OCI-LY7 (cell line): ENCODE measurements at regions not wholly inside any gene's neighbourhood (a gene's known extent, or its start where the extent isn't known, plus 50 kb on each side); places are given as distances from the start of the nearest gene placed in this dataset.

ENCODE experiments used
- BruUV-seq: library from RNA; stranded (reverse); fragments of 400-500 nt; replicated peaks from 2 replicates; lab custom pipeline; 2021; lab: Mats Ljungman, UMichigan
- CTCF ChIA-PET: fragments of 300-600 bp; sonication (Branson Sonifier 250); formaldehyde crosslinking; loops from one replicate; lab custom pipeline; 2022; ENCODE audit warnings: antibody characterized with exemption; ENCODE audit not compliant: unreplicated experiment; lab: Charles Lee
- POLR2A ChIA-PET: fragments of 300-600 bp; sonication (Branson Sonifier 250); formaldehyde crosslinking; loops from one replicate; lab custom pipeline; 2022; ENCODE audit warnings: antibody characterized with exemption; lab: Charles Lee
- DNase-seq: peaks from one replicate; pipeline ENCODE4 v3.0.0-alpha.2; 2015; ENCODE audit warnings: low spot score
- H2AFZ ChIP-seq: fragments of 200-600 bp; sonication (generic), shearing (Covaris generic); 2 replicates; pipeline ENCODE4 v1.6.1; 2014; ENCODE audit warnings: mild to moderate bottlenecking, antibody characterized with exemption, low read length, moderate library complexity
- H3K27ac ChIP-seq: fragments of 200-600 bp; sonication (generic); 2 replicates; pipeline ENCODE4 v1.5.1; 2014; ENCODE audit warnings: mixed run types, low read depth, mild to moderate bottlenecking, moderate library complexity, low read length, inconsistent platforms; ENCODE audit not compliant: poor library complexity, severe bottlenecking
- H3K36me3 ChIP-seq: fragments of 200-600 bp; sonication (generic); 2 replicates; pipeline ENCODE4 v1.6.1; 2014; ENCODE audit warnings: mild to moderate bottlenecking, antibody characterized with exemption, low read length, moderate library complexity, mixed read lengths; ENCODE audit not compliant: insufficient read depth
- H3K4me1 ChIP-seq: fragments of 200-600 bp; sonication (generic); 2 replicates; pipeline ENCODE4 v1.5.1; 2014; ENCODE audit warnings: mild to moderate bottlenecking, low read length; ENCODE audit not compliant: insufficient read depth, poor library complexity, severe bottlenecking
- H3K4me2 ChIP-seq: fragments of 200-600 bp; sonication (generic); 2 replicates; pipeline ENCODE4 v1.6.1; 2014; ENCODE audit warnings: mild to moderate bottlenecking, low read length
- H3K4me3 ChIP-seq: fragments of 200-600 bp; sonication (generic); 2 replicates; pipeline ENCODE4 v1.5.1; 2014; ENCODE audit warnings: mild to moderate bottlenecking, low read depth, low read length; ENCODE audit not compliant: poor library complexity, severe bottlenecking
- H3K79me2 ChIP-seq: fragments of 200-600 bp; sonication (generic); 2 replicates; pipeline ENCODE4 v1.6.1; 2016; ENCODE audit warnings: low read depth, mild to moderate bottlenecking, low read length, moderate library complexity, mixed read lengths; ENCODE audit not compliant: insufficient read depth
- H3K9me2 ChIP-seq: fragments of 200-600 bp; sonication (generic); 2 replicates; pipeline ENCODE4 v1.6.1; 2016; ENCODE audit warnings: mild to moderate bottlenecking, low read length, mixed read lengths; ENCODE audit not compliant: insufficient read depth
- H3K9me3 ChIP-seq: fragments of 200-600 bp; sonication (generic); 2 replicates; pipeline ENCODE4 v1.6.1; 2014; ENCODE audit warnings: mild to moderate bottlenecking, mixed run types, low read length, mixed read lengths
- H4K20me1 ChIP-seq: fragments of 200-600 bp; sonication (generic); 2 replicates; pipeline ENCODE4 v1.6.1; 2014; ENCODE audit warnings: mild to moderate bottlenecking, antibody characterized with exemption, low read length, moderate library complexity, mixed read lengths; ENCODE audit not compliant: insufficient read depth
- CTCF ChIP-seq: fragments of 200-600 bp; sonication (generic); conservative IDR thresholded peaks from 2 replicates; pipeline ENCODE4 v1.5.1; 2014; ENCODE audit warnings: mild to moderate bottlenecking, antibody characterized with exemption, low read length, moderate library complexity, mixed read lengths
- EZH2phosphoT487 ChIP-seq: fragments of 200-600 bp; sonication (generic); IDR thresholded peaks from 2 replicates; pipeline ENCODE4 v1.6.1; 2018; ENCODE audit warnings: low read depth, borderline replicate concordance, mild to moderate bottlenecking, mixed run types, antibody characterized with exemption, low read length, moderate library complexity, mixed read lengths
- intact Hi-C: fragments of 100-400 bp; cut with micrococcal nuclease; formaldehyde crosslinking; loops from one replicate; pipeline ENCODE4 v1.10.0; 2022; ENCODE audit not compliant: unreplicated experiment

- Histone ChIP-seq H3K4me2 (no peak overlapping the region), H3K79me2 (no peaks in the 10 kb centered on the region), H4K20me1 (no peaks in the 10 kb centered on the region), H3K9me3 (no peaks in the 10 kb centered on the region), H2AFZ (no peak overlapping the region), H3K27ac (no peak overlapping the region), H3K4me1 (no peaks in the 10 kb centered on the region), H3K9me2 (no peaks in the 10 kb centered on the region), H3K36me3 (no peaks in the 10 kb centered on the region), H3K4me3 (no peak overlapping the region)
- BruUV-seq: no TSS peak
- no peak for DNase-seq
- POLR2A ChIA-PET: no interaction called here
- CTCF ChIA-PET: no interaction called here
- no peak for TF ChIP-seq EZH2phosphoT487
- TF ChIP-seq CTCF: no peak
- intact Hi-C loops: no loop called here
Observed at GRCh38 chr2:236901956-236902355, 183.7 kb upstream of the COPS8 start.

GRCh38 chr2:236903978-236904377 lies 181.7 kb upstream of the COPS8 start:
- POLR2A ChIA-PET: no interaction called here
- no peaks in the 10 kb centered on the region for H3K79me2 ChIP-seq
- intact Hi-C loops: no loop called here
- no peak for DNase-seq
- H3K4me3 ChIP-seq: no peak overlapping the region
- H2AFZ ChIP-seq: no peak overlapping the region
- no peaks in the 10 kb centered on the region for H3K36me3 ChIP-seq
- H3K4me2 ChIP-seq: no peak overlapping the region
- H3K9me2 ChIP-seq: no peaks in the 10 kb centered on the region
- no peaks in the 10 kb centered on the region for H3K9me3 ChIP-seq
- no TSS peak for BruUV-seq
- TF ChIP-seq EZH2phosphoT487 (no peak), CTCF (no peak)
- no peaks in the 10 kb centered on the region for H3K4me1 ChIP-seq
- H3K27ac ChIP-seq: no peak overlapping the region
- no peaks in the 10 kb centered on the region for H4K20me1 ChIP-seq
- CTCF ChIA-PET: no interaction called here

GRCh38 chr2:236904389-236905263 lies 181.1 kb upstream of the COPS8 start:
- CTCF ChIA-PET: no interaction called here
- POLR2A ChIA-PET: interaction anchor here (0.7 kb wide), 1 partner anchor 267 kb away, joined by 3 read pairs; no protein-coding TSS in a partner anchor
- BruUV-seq: no TSS peak
- Histone ChIP-seq H3K27ac (no peak overlapping the region), H3K4me3 (no peak overlapping the region), H3K79me2 (no peaks in the 10 kb centered on the region), H4K20me1 (no peaks in the 10 kb centered on the region), H3K4me2 (no peak overlapping the region), H2AFZ (no peak overlapping the region), H3K9me3 (no peaks in the 10 kb centered on the region), H3K4me1 (no peaks in the 10 kb centered on the region), H3K9me2 (no peaks in the 10 kb centered on the region), H3K36me3 (no peaks in the 10 kb centered on the region)
- intact Hi-C loops: no loop called here
- TF ChIP-seq CTCF (no peak), EZH2phosphoT487 (no peak)
- DNase-seq: no peak
